COLO668 (cell line): ENCODE measurements at regions not wholly inside any gene's neighbourhood (a gene's known extent, or its start where the extent isn't known, plus 50 kb on each side); places are given as distances from the start of the nearest gene placed in this dataset.
"Not testable (repeated sequence)": the region's sequence is repeated elsewhere in the genome, so short reads cannot be mapped to it uniquely, and the experiment has no call there.

Experiments
- DNase-seq: peaks from one replicate; lab custom pipeline; 2025; ENCODE audit not compliant: unreplicated experiment; lab: John Stamatoyannopoulos, UW

DNA sequence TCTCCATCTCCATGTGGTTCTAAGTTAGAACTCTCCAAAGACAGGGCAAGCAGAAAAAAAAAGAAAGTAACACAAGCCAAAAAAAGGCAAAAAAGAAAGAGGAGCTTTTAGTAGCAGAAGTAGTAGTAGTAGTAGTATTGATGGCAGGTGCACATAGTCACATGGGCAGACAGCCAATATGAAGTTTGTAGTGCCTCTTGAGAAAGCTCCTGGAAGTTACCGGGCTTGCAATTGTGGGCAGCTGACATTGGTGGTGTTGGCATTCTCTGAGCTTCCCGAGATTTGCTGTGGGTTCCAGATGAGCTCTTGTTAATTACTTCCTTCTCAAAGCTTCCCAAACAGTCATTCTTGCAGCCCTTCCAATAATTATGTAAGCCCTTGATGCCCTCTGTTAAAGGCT lies 1128.5 kb downstream of the TYW1 start:
- DNase-seq, result no peak

DNA sequence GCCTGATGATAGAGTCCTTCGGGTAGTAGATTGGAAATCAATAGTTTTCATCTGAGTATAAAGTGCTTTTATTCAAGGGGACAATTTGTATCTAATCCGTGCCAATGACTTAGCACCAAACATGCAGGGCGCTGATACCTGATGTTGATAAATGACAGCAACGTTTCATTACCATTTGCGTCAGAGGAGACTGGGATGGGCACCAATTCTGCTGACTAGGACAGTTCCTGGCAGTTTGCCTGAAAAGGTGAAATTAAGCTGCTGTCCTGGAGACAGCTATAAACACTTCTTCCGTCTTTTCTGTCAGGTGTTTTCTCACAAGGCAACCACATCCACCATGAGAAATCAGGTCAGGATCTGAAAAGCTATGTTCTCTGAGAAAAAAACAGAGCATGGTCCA lies 1136.4 kb downstream of the TYW1 start:
- DNase-seq, result no peak

DNA sequence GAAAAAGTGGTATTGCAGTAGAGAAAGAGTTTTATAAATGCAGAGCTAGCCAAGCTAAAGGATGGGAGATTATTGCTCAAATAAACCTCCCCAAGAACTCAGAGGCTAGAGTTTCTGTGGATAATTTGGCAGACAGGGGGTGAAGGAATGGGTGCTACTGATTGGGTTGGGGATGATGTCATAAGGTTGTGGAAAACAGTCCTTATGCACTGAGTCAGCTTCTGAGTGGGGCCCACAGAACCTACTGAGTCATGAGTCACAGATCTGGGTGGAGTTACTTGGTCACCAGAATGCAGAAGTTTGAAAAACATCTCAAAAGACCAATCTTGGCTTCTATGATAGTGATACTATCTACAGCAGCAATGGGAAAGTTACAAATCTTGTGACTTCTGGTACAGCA lies 1146.7 kb downstream of the TYW1 start:
- no peak for DNase-seq

DNA sequence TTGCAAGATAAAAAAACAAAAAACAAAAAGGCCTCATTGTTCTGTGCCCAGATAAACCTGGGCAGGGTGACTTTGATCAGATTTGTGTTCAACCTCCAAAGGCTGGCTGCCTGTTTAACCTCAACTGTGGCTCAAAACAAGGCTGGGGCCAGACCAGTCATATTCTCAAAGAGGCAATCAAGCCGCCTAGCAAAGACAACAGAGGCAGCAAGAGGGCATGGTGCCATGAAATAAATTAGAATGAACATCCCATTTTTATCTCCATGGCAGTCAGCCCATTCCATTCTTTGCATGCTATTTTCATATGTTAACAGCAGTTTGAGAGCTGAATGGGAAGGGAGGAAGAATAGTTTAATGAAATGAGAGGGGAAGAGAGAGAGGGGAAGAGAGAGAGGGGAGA lies 1150.3 kb downstream of the TYW1 start:
- no peak for DNase-seq

DNA sequence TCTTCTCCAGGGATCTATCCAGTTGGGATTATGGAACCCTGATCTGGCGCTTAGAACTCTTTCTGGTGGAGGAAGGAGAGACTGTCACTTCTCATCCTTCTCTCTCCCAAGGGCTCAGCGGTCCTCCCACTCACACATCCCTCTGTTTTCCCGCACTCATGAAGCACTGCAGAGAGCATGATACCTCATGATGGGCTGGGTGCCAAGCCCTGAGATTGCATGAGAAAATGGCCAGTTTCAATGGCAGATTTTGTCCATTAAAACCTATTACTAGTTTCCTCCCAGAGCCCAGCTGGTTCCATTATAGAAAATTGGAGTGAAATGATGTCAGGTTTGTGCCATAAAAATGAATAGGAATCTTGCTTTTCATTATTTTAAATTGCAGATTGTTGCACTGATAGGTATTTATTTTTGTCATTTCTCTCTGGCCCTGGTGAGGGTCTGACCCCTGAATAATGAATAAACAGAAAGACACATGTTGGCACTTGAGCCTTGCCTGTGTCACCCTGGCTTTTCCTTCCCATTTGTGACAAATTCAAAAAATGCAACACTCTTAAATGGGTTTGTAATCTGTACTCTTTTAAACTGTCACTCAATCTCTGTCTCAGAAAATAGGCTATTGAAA lies 1151.1 kb downstream of the TYW1 start:
- no peak for DNase-seq

DNA sequence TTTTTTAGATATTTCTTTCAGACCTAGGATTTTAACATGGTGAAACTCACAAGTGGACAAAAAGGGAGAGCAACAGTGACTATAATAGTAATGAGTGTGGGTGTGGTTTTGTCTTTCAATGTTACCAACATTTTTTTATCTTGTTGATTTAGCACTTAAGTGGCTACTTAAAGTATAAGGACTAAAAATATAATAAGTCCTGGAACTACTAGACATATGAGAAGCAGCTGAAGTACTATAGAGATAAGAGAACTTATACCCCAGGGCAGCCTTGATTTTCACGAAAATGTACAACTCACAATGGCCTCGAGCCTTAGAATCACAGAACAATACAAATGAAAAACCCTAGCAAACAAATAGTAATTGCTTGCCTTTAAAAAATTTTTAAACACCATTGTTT lies 1151.8 kb downstream of the TYW1 start:
- DNase-seq, result no peak

DNA sequence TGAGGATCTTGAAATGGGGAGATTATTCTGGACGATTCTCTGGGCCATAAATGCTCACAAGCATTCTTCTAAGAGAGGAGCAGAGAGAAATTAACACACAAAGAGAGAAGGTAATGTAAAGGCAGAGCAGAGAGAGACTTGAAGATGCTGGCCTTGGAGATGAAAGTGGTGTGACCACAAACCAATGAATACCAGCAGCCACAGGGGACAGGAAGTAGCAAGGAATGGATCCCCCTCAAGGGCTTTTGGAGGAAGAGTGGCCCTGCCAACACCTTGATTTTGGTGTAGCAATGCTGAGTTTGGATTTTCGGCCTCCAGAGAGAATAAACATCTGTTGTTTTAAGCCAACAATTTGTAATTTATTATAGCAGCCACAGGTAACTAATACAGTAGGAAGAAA lies 1155.6 kb downstream of the TYW1 start:
- DNase-seq, result no peak

DNA sequence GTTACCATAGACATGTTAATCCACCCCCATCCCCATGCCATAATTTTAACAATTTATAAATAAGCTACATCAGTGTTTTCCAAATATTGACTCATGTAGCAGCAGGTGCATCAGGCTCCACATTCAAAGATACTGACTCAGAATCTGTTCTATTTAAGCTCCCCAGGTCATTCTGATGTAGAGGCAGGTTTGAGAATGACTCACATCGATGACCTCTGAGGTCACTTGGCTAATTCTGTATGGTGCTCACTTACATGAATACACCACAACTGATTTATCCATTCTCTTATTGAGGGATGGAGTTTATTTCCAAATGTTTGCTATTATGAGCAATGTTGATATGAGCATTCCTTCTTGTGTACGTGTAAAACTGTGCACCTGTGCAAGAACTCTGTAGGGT lies 1159.0 kb downstream of the TYW1 start:
- peak; percentile 26 for DNase-seq

DNA sequence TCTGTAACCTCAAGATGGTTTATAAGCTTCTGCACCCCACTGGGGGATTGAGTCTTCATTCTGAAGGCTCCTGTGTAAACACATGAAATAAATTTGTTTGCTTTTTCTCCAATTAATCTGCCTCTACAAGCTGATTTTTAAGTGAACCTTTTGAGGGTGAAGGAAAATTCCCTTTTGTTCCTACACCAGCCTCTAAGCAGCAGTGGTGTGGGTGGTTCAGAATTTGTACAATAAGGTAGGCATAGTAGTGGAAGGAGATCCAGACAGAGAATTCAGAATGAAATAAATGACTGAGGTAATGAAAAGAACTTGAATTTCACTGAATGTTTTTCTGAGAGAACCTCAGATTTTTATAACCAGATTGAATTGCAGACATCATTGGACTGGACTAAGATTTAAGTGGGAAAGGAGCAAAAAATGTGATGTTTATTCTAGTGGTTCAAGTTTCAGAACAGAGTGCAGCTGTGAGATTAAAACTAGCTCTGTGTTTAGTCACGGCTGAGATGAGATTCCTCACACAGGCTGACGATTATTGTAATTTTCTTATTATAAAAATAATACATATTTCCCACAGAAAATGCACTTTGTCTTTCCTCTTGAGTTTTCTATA lies 1162.2 kb downstream of the TYW1 start:
- DNase-seq, result no peak

DNA sequence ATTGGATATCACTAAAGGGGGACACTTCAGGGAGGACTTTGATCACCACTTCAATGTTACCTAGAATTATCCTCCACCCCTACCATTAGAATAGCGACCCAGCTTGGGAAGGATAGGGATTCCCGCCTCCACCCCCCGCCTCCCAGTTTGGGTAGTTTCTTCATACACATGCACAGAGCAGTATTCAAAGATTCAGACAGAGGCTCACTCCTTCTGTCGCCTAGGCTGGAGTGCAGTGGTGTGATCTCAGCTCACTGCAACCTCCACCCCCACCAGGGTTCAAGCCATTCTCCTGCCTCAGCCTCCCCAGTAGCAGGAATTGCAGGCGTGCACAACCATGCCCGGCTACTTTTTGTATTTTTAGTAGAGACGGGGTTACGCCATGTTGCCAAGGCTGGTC lies 1166.1 kb downstream of the TYW1 start:
- no peak for DNase-seq

DNA sequence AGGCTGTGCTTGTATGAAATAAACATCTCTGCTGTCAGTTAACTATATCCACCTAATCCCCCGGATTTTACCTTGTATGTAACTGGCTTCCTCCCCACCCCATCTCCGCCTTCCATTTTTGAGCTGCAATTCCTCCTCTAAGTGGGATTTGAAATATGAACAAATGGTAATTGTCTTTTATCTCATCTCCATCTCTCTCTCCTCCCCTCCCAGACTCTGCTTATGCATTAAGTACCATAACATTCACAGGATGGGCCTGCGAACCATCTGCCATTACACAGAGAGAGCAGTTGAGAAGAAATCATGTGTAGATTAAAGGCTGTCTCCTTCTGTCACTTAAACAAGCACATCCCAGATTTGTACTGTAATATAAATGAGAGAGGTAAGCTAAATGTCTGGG lies 1169.9 kb downstream of the TYW1 start:
- DNase-seq, result no peak

DNA sequence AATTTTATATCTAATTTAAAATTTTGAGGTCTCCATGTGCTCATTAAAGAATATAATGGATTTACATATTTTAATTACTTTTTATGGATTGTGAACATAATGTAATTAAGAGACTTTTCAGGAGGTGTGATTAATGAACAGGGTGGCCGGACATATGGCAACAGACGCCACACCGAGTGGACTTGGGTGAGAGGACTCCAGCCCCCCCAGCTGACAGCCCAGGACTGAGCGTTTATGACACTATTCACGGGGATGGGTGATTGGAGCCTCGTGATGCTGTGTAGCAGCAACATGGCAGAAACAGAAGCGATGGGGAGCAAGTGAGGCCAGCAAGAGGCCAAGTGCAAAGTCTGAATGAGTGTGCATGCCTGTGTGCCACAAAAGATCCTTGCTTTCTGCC lies 1176.9 kb downstream of the TYW1 start:
- no peak for DNase-seq

DNA sequence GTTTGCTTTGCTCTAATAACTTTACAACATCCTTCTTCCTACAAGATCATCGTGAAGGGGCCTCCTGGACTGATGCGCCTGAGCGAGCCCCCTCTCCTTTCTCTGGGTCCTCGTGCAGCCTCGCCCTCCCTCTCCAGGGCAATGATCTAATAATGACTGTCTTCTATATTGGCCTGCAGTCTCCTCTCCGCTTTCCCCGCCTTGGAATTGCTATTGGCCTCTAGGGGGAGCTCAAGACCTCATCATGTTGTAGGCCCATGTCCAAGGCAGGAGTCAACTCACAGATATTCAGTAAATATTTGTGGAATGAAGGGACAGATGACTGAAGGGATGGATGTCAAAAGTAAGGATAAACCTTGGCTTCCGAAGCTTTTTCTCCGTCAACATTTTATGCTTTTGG lies 1180.3 kb downstream of the TYW1 start:
- peak; percentile 58 for DNase-seq

DNA sequence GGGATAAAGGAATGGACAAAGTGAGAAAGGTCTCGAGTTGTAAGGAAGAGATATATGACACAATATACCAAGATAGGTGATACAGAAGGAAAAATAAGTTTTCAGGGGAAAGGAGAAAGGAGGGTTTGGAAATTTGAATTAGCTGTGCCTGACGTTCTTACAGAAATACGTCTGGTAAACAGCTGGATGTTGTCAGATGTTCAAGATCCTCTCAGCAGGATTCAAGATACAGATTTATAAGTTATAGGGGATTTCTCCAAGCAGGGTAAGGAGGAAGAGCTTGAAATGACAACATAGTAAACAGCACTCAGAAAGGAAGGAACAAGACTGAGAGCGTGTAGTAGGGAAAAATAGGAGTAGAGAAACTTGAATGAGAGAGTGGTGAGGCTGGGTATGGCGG lies 1184.1 kb downstream of the TYW1 start:
- no peak for DNase-seq

DNA sequence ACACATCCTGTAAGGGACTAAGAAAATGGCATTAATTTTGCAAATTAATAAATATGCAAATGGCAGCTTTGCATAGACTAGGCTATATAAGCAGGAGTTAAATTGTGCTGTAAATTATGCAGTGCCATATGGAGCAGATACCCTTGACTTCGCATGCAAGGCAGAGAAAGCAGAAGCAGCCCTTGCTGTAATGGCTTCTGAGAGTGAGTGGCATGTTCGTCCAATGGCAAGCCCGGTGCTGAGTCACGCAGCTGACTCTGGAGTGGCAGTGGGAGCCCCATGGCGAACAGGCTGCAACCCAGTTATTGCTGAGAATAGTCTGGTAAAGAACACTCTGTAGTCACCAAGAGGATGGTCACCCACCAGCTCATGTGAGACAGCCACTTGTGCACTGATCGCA lies 1186.5 kb downstream of the TYW1 start:
- DNase-seq, result no peak

DNA sequence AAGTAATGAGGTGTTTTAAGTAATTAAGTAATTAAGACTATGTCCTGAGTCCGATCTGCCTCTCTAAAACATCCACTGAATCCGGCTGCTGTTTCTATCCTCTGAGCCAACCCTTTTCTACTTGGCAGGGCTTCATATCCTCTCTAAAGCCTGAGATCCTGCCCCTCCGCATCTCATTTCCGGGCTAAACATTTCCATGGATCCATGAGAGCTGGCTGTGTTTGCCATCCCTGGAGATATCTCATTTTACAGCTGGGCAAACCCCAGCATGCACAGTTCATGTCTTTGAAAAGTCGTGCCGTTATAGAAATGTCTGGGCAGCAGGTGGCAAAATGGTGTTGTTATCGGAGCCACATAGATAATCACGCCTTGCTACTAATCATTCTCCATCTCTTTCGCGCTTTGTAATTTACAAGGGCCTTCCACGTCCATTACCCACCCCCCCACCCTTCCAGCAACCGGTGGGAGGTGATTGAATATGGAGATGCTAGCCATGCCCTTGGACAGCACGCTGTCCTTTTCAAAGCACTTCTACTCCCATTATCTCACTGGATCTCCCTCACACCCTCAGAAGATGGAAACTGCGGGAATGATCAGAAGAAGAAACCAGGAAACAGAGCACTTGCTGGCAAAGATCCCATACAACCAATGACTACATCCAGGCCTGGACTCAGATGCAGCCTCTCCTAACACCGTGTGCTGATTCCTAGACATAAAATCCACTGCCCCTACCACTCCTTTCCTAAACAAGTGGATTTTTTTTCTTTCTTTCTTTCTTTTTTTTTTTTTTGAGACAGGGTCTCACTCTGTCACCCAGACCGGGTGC lies 1189.2 kb downstream of the TYW1 start:
- DNase-seq, result peak; percentile 52

DNA sequence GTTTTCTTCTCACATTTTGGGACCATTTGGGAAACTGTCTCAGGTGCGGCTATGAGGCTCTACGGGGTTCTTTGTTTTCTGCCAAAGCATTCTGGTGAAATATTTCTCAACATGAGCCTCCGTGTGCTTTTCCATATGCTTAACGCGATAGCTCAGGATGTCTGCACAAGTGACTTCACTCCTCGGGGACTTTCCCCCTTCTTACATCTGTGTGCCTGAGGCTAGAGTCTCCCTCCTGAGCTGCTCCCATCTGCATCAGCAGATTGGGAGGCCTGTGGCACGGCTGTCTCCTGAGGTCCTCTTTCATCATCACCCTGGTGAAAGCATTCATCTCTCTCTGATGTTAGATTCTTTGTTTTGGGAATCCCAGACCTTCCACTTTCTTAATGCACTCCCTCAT lies 1190.9 kb downstream of the TYW1 start:
- no peak for DNase-seq

DNA sequence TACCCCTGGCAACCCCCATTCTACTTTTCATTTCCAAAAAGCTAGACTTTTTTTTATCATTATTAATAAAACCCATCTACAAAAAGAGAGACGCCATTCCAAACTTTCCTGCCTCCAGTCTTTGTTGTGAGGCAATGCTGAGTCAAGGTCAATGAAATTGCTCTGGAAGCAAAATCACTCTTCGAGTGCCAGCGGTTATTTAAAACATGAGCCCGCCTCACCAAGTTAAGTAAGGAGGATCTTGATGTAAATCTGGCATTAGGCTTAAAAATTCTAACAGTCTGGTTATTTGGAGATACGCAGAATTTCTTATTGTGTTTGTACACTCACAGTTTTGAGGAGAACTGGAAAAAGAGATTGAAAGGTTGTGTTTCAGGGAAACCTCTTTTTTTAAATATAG lies 1196.3 kb downstream of the TYW1 start:
- DNase-seq, result no peak

DNA sequence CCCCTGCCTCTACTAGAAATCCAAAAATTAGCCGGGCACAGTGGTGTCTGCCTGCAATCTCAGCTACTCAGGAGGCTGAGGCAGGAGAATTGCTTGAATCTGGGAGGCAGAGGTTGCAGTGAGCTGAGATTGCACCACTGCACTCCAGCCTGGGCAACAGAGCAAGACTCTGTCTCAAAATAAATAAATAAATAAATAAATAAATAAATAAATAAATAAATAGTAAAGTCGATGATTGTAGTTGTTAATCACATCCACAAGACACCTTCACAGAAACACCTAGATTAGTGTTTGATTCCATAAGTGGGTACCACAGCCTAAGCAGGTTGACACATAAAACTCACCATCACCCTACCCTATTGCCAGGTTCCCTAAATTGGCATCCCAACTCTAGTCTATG lies 1199.0 kb downstream of the TYW1 start:
- not testable (repeated sequence) for DNase-seq

DNA sequence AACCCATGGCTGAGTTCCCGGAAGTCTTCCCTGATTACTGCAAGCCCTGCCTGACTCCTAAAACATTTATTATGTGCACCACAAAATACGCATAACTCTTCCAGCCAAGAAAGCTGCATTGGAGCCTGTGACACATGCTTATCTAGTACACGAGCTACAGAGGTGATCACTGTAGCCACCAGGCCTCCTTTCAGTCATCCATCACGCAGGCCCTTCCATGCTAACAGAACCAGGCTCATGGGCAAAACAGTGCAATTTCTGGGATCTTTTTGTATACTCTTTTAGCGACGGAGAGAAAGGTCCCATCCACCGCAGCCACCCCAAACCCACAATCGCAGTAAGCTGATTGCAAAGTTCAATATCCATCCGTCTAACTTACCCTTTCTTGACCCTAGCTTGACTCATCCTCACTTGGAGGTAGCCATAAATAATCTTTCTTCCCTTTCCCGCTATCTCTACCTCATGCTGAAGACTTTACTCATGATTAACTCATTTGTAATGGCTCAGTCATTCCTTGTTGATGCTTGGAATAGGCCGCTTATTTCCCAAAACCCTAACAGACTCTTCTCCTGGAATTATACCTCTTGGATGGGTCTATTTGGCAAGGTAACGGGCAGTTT lies 1203.5 kb downstream of the TYW1 start:
- DNase-seq, result no peak

DNA sequence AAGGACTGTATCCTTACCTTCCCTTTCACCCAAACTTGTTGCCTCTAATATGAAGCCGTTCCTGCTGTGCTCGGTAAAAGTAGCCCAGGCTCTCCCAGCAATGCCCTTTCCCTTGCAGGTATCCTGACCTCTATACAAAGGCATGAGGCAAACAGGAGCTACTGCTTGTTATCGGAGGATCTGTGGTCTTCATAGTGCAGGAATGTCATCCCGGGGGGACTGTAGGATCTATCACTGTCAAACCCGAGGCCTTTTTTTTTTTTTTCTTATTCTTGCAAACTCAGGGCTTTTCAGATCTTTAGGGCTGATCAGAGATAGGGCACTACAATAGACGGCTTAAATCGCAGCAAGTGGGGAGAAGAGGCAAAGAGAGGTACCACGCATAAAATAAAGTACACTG lies 1206.6 kb downstream of the TYW1 start:
- no peak for DNase-seq

DNA sequence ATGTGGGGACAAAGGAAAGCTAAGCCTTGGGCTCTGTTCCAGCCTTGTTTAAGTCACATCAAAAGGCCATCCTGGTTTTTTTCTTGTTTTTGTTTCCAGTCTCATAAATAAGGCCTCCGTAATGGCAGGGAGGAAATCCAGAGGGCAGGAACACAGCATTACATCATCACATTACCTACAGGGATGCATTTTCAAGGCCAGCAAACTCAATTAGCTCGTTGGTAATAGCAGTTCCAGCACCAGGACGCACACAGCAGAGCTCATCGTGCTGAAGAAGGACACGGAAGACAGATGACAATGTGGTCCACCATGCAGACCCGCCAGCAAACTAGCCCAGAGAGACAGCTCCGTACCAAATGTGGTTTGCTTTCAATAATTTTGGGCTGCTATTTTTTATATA lies 1209.2 kb downstream of the TYW1 start:
- DNase-seq, result no peak
